Activated naive CD4-positive, alpha-beta T cell treated with anti-CD3 and anti-CD28 coated beads, Interleukin-2, amount 50 U/mL, for 24 hours (primary cell): ENCODE measurements at regions not wholly inside any gene's neighbourhood (a gene's known extent, or its start where the extent isn't known, plus 50 kb on each side); places are given as distances from the start of the nearest gene placed in this dataset.
"Not testable (repeated sequence)": the region's sequence is repeated elsewhere in the genome, so short reads cannot be mapped to it uniquely, and the experiment has no call there.

Source experiments
- H3K27ac Mint-ChIP-seq: one replicate; pipeline ENCODE4 v1.8.0; 2021; ENCODE audit warnings: mild to moderate bottlenecking, mixed read lengths
- H3K27me3 Mint-ChIP-seq: one replicate; pipeline ENCODE4 v1.8.0; 2021; ENCODE audit warnings: mixed read lengths
- H3K36me3 Mint-ChIP-seq: one replicate; pipeline ENCODE4 v1.8.0; 2021; ENCODE audit warnings: mixed read lengths
- H3K4me1 Mint-ChIP-seq: one replicate; pipeline ENCODE4 v1.8.0; 2021; ENCODE audit warnings: mixed read lengths
- H3K4me3 Mint-ChIP-seq: one replicate; pipeline ENCODE4 v1.8.0; 2021; ENCODE audit warnings: mild to moderate bottlenecking, mixed read lengths
- H3K9me3 Mint-ChIP-seq: one replicate; pipeline ENCODE4 v1.8.0; 2021; ENCODE audit warnings: mixed read lengths

DNA sequence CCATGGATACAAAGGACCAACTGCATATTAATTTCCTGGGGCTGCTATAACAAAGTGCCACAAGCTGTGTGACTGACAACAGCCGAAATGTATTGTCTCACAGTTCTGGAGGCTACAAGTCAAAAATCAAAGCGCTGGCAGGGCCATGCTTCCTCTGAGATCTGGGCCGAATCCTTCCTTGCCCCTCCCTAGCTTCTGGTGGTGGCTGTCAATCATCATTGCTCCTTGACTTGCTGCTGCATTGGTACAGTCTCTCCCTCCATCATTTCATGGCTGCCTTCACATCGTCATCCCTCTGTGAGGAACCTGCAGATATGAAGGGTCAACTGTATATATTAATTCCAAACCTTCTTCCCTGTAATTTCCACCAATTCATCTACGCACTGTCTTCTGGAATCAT lies 118.3 kb downstream of the EXOC5 start:
- Mint-ChIP-seq H3K9me3 (no peaks in the 10 kb centered on the region), H3K27ac (no peak overlapping the region), H3K4me3 (no peak overlapping the region), H3K27me3 (no peaks in the 10 kb centered on the region), H3K36me3 (no peaks in the 10 kb centered on the region), H3K4me1 (no peaks in the 10 kb centered on the region)

- no peaks in the 10 kb centered on the region for H3K27me3 Mint-ChIP-seq
- H3K36me3 Mint-ChIP-seq: no peaks in the 10 kb centered on the region
- H3K4me3 Mint-ChIP-seq: no peak overlapping the region
- H3K4me1 Mint-ChIP-seq: no peaks in the 10 kb centered on the region
- no peaks in the 10 kb centered on the region for H3K9me3 Mint-ChIP-seq
- no peak overlapping the region for H3K27ac Mint-ChIP-seq
Measured at GRCh38 chr14:57139173-57139572, 129.5 kb downstream of the EXOC5 start.

DNA sequence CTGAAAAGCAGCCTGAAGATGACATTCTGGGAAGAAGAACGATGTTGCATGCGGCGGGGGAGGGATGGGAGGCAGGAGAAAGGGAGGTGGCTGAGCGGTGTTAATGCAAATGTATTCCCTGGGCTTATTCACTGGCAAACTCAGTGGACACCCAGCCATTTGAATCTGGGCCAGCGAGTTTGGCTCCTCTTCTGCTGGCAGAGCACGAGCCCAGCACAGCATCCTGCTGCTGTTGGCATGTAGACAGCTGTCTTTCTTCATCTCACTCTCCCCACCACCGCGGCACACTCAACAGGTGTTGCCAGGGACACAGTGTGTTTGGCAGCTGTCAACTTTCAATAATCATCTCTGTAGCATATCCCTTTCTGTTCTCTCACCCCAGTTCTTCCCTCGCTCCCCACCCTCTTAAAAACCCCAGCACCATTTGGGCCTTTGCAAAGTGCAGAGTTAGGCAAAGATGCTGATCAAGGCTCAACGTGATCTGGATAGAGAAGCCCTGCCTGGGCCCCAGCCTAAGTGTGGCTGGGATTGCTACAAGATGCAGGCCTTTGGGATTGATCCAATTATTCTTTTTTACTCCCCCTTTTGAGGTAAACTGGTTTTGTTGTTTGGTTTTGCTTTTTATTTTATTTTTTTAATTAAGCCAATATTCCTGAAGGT lies 131.9 kb downstream of the EXOC5 start:
- Mint-ChIP-seq H3K27ac (no peak overlapping the region), H3K27me3 (no peaks in the 10 kb centered on the region), H3K9me3 (no peaks in the 10 kb centered on the region), H3K36me3 (no peaks in the 10 kb centered on the region), H3K4me3 (no peak overlapping the region), H3K4me1 (no peaks in the 10 kb centered on the region)

DNA sequence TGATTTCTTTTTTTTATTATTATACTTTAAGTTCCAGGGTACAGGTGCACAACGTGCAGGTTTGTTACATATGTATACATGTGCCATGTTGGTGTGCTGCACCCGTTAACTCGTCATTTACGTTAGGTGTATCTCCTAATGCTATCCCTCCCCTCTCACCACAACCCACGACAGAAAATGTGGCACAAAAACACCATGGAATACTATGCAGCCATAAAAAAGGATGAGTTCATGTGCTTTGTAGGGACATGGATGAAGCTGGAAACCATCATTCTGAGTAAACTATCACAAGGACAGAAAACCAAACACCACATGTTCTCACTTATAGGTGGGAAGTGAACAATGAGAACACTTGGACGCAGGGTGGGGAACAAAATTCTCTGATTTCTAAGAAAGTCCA lies 140.9 kb downstream of the EXOC5 start:
- not testable (repeated sequence) for H3K4me1 Mint-ChIP-seq, H3K27me3 Mint-ChIP-seq, H3K36me3 Mint-ChIP-seq, H3K4me3 Mint-ChIP-seq, H3K27ac Mint-ChIP-seq, H3K9me3 Mint-ChIP-seq

GRCh38 chr14:57122129-57122528 lies 146.6 kb downstream of the EXOC5 start:
- peaks cover 8% of the 10 kb centered on the region for H3K27me3 Mint-ChIP-seq
- H3K4me3 Mint-ChIP-seq: no peak overlapping the region
- no peaks in the 10 kb centered on the region for H3K4me1 Mint-ChIP-seq
- no peaks in the 10 kb centered on the region for H3K36me3 Mint-ChIP-seq
- no peaks in the 10 kb centered on the region for H3K9me3 Mint-ChIP-seq
- H3K27ac Mint-ChIP-seq: no peak overlapping the region

DNA sequence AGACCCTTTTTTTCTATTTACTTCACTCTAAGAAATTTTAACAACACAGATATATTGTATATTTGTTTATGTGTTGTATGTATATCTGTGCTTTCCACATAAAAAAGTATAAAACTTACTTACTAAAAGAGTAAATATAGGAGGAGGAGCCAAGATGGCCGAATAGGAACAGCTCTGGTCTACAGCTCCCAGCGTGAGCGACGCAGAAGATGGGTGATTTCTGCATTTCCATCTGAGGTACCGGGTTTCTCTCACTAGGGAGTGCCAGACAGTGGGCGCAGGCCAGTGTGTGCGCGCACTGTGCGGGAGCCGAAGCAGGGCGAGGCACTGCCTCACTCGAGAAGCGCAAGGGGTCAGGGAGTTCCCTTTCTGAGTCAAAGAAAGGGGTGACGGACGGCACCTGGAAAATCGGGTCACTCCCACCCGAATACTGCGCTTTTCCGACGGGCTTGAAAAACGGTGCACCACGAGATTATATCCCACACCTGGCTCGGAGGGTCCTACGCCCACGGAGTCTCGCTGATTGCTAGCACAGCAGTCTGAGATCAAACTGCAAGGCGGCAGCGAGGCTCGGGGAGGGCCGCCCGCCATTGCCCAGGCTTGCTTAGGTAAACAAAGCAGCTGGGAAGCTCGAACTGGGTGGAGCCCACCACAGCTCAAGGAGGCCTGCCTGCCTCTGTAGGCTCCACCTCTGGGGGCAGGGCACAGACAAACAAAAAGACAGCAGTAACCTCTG lies 156.5 kb downstream of the EXOC5 start:
- not testable (repeated sequence) for H3K27me3 Mint-ChIP-seq, H3K4me3 Mint-ChIP-seq, H3K9me3 Mint-ChIP-seq, H3K4me1 Mint-ChIP-seq, H3K27ac Mint-ChIP-seq, H3K36me3 Mint-ChIP-seq

DNA sequence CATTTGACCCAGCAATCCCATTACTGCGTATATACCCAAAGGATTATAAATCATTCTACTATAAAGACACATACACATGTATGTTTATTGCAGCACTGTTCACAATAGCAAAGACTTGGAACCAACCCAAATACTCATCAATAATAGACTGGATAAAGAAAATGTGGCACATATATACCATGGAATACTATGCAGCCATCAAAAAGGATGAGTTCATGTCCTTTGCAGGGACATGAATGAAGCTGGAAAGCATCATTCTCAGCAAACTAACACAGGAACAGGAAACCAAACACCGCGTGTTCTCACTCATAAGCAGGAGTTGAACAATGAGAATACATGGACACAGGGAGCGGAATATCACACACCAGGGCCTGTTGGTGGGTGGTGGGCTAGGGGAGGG lies 158.3 kb downstream of the EXOC5 start:
- H3K27me3 Mint-ChIP-seq, H3K9me3 Mint-ChIP-seq, H3K36me3 Mint-ChIP-seq, H3K4me3 Mint-ChIP-seq, H3K4me1 Mint-ChIP-seq, H3K27ac Mint-ChIP-seq: not testable (repeated sequence)

DNA sequence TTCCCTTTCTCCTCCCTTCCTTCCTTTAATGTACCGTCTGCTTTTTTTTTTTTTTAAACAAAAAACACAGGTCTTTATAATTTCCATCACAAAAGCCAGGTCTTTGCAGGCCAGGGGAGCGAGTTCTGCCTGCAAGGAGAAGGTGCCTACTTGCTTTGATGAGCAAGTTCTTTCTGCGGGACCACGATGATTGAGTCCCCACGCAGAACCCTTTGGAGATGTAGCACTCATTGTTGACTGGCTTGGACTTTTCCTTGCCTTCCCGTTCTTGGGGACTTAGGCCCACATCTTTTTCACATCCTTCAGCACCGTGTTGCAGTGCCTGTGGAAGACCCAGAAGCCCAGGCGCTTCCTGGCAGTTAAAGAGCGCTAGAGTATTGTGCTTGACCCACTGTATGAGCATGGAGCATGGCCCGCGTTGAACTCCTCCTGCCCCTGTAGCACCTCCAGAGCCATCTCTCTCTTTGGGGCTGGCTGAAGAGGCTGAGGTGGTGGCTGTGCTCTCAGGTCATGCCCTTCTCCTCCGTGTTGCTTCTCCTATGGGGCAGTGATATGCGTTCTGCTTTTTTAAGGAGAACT lies 177.6 kb downstream of the EXOC5 start:
- H3K36me3 Mint-ChIP-seq: no peaks in the 10 kb centered on the region
- H3K4me1 Mint-ChIP-seq: no peaks in the 10 kb centered on the region
- no peaks in the 10 kb centered on the region for H3K9me3 Mint-ChIP-seq
- no peak overlapping the region for H3K4me3 Mint-ChIP-seq
- H3K27ac Mint-ChIP-seq: no peak overlapping the region
- H3K27me3 Mint-ChIP-seq: peaks cover 5% of the 10 kb centered on the region

DNA sequence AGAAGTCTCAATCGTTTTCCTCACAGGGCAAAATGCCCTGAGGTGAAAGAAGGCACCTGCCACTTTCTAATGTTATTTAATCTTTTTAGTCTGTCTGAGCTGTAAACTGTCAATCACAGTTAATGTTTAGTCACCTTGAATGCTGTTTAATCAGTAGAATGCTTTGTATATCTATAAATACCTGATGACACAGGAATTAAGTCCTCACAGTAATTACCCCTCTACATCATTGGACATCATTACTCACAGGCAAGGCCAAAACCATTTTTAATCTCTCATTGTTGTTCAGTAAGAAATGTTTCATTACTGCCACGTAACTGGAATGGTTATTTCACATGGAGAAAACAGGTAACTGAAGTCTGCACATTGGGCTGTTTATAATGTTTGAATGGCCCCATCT lies 178.8 kb downstream of the EXOC5 start:
- H3K27me3 Mint-ChIP-seq: peaks cover 5% of the 10 kb centered on the region
- H3K27ac Mint-ChIP-seq: no peak overlapping the region
- no peaks in the 10 kb centered on the region for H3K9me3 Mint-ChIP-seq
- no peaks in the 10 kb centered on the region for H3K4me1 Mint-ChIP-seq
- H3K4me3 Mint-ChIP-seq: no peak overlapping the region
- no peaks in the 10 kb centered on the region for H3K36me3 Mint-ChIP-seq

DNA sequence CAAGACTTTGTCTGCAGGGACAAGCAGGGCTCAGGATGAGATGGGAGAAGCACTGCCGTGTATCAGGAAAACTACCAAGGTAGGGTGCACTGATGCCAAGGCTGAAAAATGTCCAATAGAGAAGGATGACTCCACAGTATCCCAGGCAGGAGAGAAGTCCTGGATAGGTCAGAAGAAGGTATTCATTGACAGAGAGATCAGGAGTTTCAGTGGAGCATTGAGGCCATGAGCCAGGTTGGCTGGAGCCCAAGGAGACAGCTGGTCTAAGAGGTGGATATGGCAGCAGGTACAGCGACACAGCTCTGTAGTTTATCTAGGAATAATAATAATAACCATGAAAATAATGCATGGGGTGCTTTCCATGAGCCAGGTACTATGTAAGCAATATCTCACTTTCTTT lies 180.9 kb downstream of the EXOC5 start:
- peaks cover 12% of the 10 kb centered on the region for H3K27me3 Mint-ChIP-seq
- no peak overlapping the region for H3K27ac Mint-ChIP-seq
- H3K4me3 Mint-ChIP-seq: no peak overlapping the region
- no peaks in the 10 kb centered on the region for H3K4me1 Mint-ChIP-seq
- H3K9me3 Mint-ChIP-seq: no peaks in the 10 kb centered on the region
- no peaks in the 10 kb centered on the region for H3K36me3 Mint-ChIP-seq

- Mint-ChIP-seq H3K4me1 (no peaks in the 10 kb centered on the region), H3K27me3 (peaks cover 12% of the 10 kb centered on the region), H3K27ac (no peak overlapping the region), H3K4me3 (no peak overlapping the region), H3K36me3 (no peaks in the 10 kb centered on the region), H3K9me3 (no peaks in the 10 kb centered on the region)
Measured at GRCh38 chr14:57086271-57087162, 182.2 kb downstream of the EXOC5 start.

GRCh38 chr14:57085801-57086200 lies 182.9 kb downstream of the EXOC5 start:
- Mint-ChIP-seq H3K27me3 (peaks cover 12% of the 10 kb centered on the region), H3K27ac (no peak overlapping the region), H3K9me3 (no peaks in the 10 kb centered on the region), H3K4me1 (no peaks in the 10 kb centered on the region), H3K36me3 (no peaks in the 10 kb centered on the region), H3K4me3 (no peak overlapping the region)

DNA sequence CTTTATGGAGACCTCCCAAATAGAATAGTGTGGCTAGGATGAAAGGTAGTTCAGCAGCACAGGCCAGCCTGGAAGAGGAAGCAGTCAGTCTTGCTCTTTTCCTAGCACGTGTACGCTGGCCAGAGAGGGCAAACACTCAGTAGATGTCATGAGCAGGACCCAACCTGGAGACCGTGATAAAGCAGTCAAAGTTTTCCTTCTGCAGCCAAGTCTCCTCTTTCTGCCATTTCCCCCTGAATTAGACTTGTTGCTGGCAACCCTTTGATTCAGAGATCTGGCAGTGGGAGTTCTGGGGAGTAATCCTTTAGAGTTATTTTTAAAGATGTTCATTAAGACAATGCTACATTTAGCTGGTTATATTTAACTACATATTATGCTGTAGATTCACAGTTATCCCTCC lies 183.7 kb downstream of the EXOC5 start:
- H3K36me3 Mint-ChIP-seq: no peaks in the 10 kb centered on the region
- H3K4me1 Mint-ChIP-seq: no peaks in the 10 kb centered on the region
- peaks cover 10% of the 10 kb centered on the region for H3K27me3 Mint-ChIP-seq
- H3K9me3 Mint-ChIP-seq: no peaks in the 10 kb centered on the region
- H3K4me3 Mint-ChIP-seq: no peak overlapping the region
- no peak overlapping the region for H3K27ac Mint-ChIP-seq

GRCh38 chr14:57080691-57081090 lies 188.0 kb downstream of the EXOC5 start:
- Mint-ChIP-seq H3K9me3 (no peaks in the 10 kb centered on the region), H3K36me3 (no peaks in the 10 kb centered on the region), H3K4me1 (no peaks in the 10 kb centered on the region), H3K27ac (no peak overlapping the region), H3K27me3 (peaks cover 7% of the 10 kb centered on the region), H3K4me3 (no peak overlapping the region)

DNA sequence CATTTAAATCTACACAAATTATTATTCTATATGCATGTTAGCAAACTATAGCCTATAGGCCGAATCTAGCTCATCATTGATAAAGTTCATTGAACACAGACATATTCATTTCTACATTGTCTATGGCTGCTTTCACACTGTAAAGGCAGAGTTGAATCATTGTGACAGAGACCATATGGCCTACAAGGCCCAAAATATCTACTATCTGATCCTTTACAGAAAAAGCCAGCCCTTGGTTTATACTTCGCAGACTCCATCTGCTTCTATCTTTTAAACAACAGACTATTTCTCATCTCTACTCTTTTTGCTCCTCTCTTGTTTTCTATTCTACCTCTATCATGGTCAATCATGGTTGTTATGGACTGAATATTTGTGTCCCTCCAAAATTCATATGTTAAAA lies 190.7 kb downstream of the EXOC5 start:
- Mint-ChIP-seq H3K27ac (no peak overlapping the region), H3K9me3 (no peaks in the 10 kb centered on the region), H3K4me3 (no peak overlapping the region), H3K36me3 (no peaks in the 10 kb centered on the region), H3K27me3 (peaks cover 4% of the 10 kb centered on the region), H3K4me1 (no peaks in the 10 kb centered on the region)

DNA sequence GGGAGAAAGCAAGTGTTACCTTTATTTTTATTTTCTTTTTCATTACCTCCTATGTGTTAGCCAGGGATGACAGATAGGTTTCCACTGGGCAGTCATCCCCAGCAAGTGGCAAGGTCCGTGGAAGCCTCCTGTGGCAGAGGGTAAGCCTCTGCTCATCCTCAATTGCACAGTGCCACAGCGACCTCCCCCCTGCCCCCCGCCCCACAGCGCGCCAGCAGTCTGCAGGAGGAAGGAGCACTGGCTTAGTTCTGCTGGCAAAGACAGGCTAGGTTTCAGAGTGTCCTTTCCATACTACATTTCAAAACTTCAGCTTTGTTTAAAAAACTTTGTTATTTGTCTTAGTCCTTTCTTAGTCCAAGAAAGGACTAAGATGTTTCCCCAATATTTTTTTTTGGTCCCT lies 194.7 kb downstream of the EXOC5 start:
- Mint-ChIP-seq H3K9me3 (no peaks in the 10 kb centered on the region), H3K36me3 (no peaks in the 10 kb centered on the region), H3K27me3 (peaks cover 9% of the 10 kb centered on the region), H3K4me1 (no peaks in the 10 kb centered on the region), H3K27ac (no peak overlapping the region), H3K4me3 (no peak overlapping the region)
